H1 (cell line): ENCODE measurements at regions not wholly inside any gene's neighbourhood (a gene's known extent, or its start where the extent isn't known, plus 50 kb on each side); places are given as distances from the start of the nearest gene placed in this dataset.
A peak's percentile ranks its signal among the peaks of the same experiment; 100 is the strongest.

Experiments used
- CTCF ChIA-PET: fragments of 300-600 bp; sonication (Branson Sonifier 250); formaldehyde crosslinking; loops from one replicate; lab custom pipeline; 2021; ENCODE audit not compliant: partially characterized antibody; lab: Charles Lee
- POLR2A ChIA-PET: fragments of 300-600 bp; sonication (Branson Sonifier 250); formaldehyde crosslinking; loops from one replicate; lab custom pipeline; 2021; ENCODE audit warnings: inconsistent platforms; ENCODE audit not compliant: partially characterized antibody; lab: Charles Lee
- DNase-seq, 2 experiments: peaks; one replicate each; pipeline versions ENCODE4 v3.0.0 to v3.0.0-alpha.2; 2010 to 2022; ENCODE audit warnings: low spot score in 2 of 2, low read depth in 1 of 2, mixed read lengths in 1 of 2
- FAIRE-seq: peaks from 2 replicates; lab custom pipeline; 2011; peaks lifted over from hg19 to GRCh38; lab: Jason Lieb, UNC
- H2AFZ ChIP-seq: 2 replicates; pipeline ENCODE4 v1.8.1; 2012; ENCODE audit warnings: low read length, inconsistent platforms
- H2AK5ac ChIP-seq: 2 replicates; pipeline ENCODE4 v1.6.1; 2013; ENCODE audit warnings: low read depth, low read length
- H2BK120ac ChIP-seq: replicated peaks from 2 replicates; pipeline ENCODE3; 2013; ENCODE audit warnings: low read depth, low read length, inconsistent platforms
- H2BK12ac ChIP-seq: 2 replicates; pipeline ENCODE4 v1.6.1; 2013; ENCODE audit warnings: low read depth, low read length
- H2BK15ac ChIP-seq: 2 replicates; pipeline ENCODE4 v1.6.1; 2013; ENCODE audit warnings: low read length
- H2BK20ac ChIP-seq: 2 replicates; pipeline ENCODE4 v1.6.1; 2013; ENCODE audit warnings: low read length
- H2BK5ac ChIP-seq: 2 replicates; pipeline ENCODE4 v1.6.1; 2013; ENCODE audit warnings: low read depth, low read length
- H3K14ac ChIP-seq: 2 replicates; pipeline ENCODE4 v1.6.1; 2013; ENCODE audit warnings: inconsistent platforms; ENCODE audit not compliant: insufficient read length
- H3K18ac ChIP-seq: 2 replicates; pipeline ENCODE4 v1.6.1; 2013; ENCODE audit warnings: low read length; ENCODE audit errors: extremely low read depth
- H3K23ac ChIP-seq: 2 replicates; pipeline ENCODE4 v1.6.1; 2013; ENCODE audit warnings: inconsistent platforms; ENCODE audit not compliant: insufficient read length
- H3K23me2 ChIP-seq: 2 replicates; pipeline ENCODE4 v1.6.1; 2013; ENCODE audit warnings: low read depth, low read length
- H3K27ac ChIP-seq: 2 replicates; pipeline ENCODE4 v1.6.1; 2011; ENCODE audit warnings: low read depth, low read length, inconsistent platforms
- H3K27me3 ChIP-seq, 4 experiments: replicated peaks in 1 of 4; 1 replicate in 1 of 4; 2 replicates in 3 of 4; pipeline versions ENCODE4 v1.6.1 to v1.8.1; 2011 to 2013; ENCODE audit warnings: low read length in 3 of 4, mild to moderate bottlenecking in 3 of 4, inconsistent platforms in 2 of 4, mixed read lengths in 2 of 4, moderate library complexity in 1 of 4; ENCODE audit not compliant: control insufficient read depth in 3 of 4, insufficient read depth in 3 of 4; ENCODE audit errors: extremely low read depth in 1 of 4
- H3K36me3 ChIP-seq, 4 experiments: 2 replicates each; pipeline versions ENCODE4 v1.6.1 to v1.8.1; 2011 to 2013; ENCODE audit warnings: mild to moderate bottlenecking in 4 of 4, low read length in 3 of 4, moderate library complexity in 2 of 4, control low read depth in 1 of 4, inconsistent platforms in 1 of 4; ENCODE audit not compliant: insufficient read depth in 4 of 4, control insufficient read depth in 2 of 4
- H3K4ac ChIP-seq: replicated peaks from 2 replicates; pipeline ENCODE3; 2013; ENCODE audit warnings: low read length, low read depth, mixed read lengths, inconsistent platforms; ENCODE audit not compliant: insufficient read length
- H3K4me1 ChIP-seq, 4 experiments: replicated peaks in 1 of 4; 1 replicate in 1 of 4; 2 replicates in 3 of 4; pipeline versions ENCODE4 v1.6.1 to v1.8.1; 2011 to 2013; ENCODE audit warnings: low read length in 3 of 4, inconsistent platforms in 2 of 4, mixed read lengths in 1 of 4; ENCODE audit not compliant: insufficient read depth in 4 of 4, control insufficient read depth in 3 of 4
- H3K4me2 ChIP-seq, 2 experiments: 2 replicates each; pipeline versions ENCODE4 v1.6.1 to v1.8.1; 2011 to 2013; ENCODE audit warnings: low read depth in 2 of 2, low read length in 2 of 2, control low read depth in 1 of 2, inconsistent platforms in 1 of 2, mild to moderate bottlenecking in 1 of 2; ENCODE audit not compliant: insufficient read depth in 1 of 2
- H3K4me3 ChIP-seq, 4 experiments: fragments of 200-600, 300-600 bp in 1 of 4; sonication (generic), shearing (Covaris generic), sonication (Bioruptor Twin) in 1 of 4; 2 replicates each; pipeline versions ENCODE4 v1.5.1 to v1.8.1; 2011 to 2016; ENCODE audit warnings: low read length in 4 of 4, low read depth in 3 of 4, control low read depth in 2 of 4, inconsistent platforms in 2 of 4, mild to moderate bottlenecking in 2 of 4, mixed read lengths in 1 of 4, moderate library complexity in 1 of 4; ENCODE audit not compliant: insufficient read depth in 2 of 4; ENCODE audit errors: extremely low read depth in 1 of 4
- H3K56ac ChIP-seq: replicated peaks from 2 replicates; pipeline ENCODE3; 2013; ENCODE audit warnings: low read depth, mild to moderate bottlenecking, mixed read lengths, low read length, inconsistent platforms; ENCODE audit not compliant: insufficient read length
- H3K79me1 ChIP-seq: 2 replicates; pipeline ENCODE4 v1.6.1; 2013; ENCODE audit warnings: low read depth, low read length, control low read depth
- H3K79me2 ChIP-seq, 2 experiments: 2 replicates each; pipeline versions ENCODE4 v1.6.1 to v1.8.1; 2012 to 2013; ENCODE audit warnings: low read length in 2 of 2, mild to moderate bottlenecking in 2 of 2, inconsistent platforms in 1 of 2; ENCODE audit not compliant: insufficient read depth in 2 of 2, control insufficient read depth in 1 of 2
- H3K9ac ChIP-seq, 4 experiments: replicated peaks in 1 of 4; 1 replicate in 1 of 4; 2 replicates in 3 of 4; pipeline versions ENCODE4 v1.6.1 to v1.8.1; 2011 to 2013; ENCODE audit warnings: low read depth in 3 of 4, low read length in 3 of 4, control low read depth in 2 of 4, mild to moderate bottlenecking in 2 of 4, moderate library complexity in 2 of 4, inconsistent platforms in 1 of 4; ENCODE audit errors: extremely low read depth in 1 of 4
- H3K9me3 ChIP-seq, 2 experiments: 2 replicates each; pipeline versions ENCODE4 v1.6.1 to v1.8.1; 2012 to 2013; ENCODE audit warnings: mild to moderate bottlenecking in 2 of 2, moderate library complexity in 2 of 2, control low read depth in 1 of 2, inconsistent platforms in 1 of 2, low read depth in 1 of 2, low read length in 1 of 2, mixed read lengths in 1 of 2; ENCODE audit not compliant: insufficient read depth in 2 of 2
- H4K20me1 ChIP-seq, 2 experiments: replicated peaks in 1 of 2; 2 replicates each; pipeline versions ENCODE3 to v1.8.1; 2011 to 2013; ENCODE audit warnings: inconsistent platforms in 2 of 2, low read length in 2 of 2, mild to moderate bottlenecking in 1 of 2; ENCODE audit not compliant: insufficient read depth in 2 of 2, control insufficient read depth in 1 of 2
- H4K5ac ChIP-seq: 2 replicates; pipeline ENCODE4 v1.6.1; 2013; ENCODE audit warnings: low read length, low read depth, mixed read lengths, inconsistent platforms; ENCODE audit not compliant: insufficient read length
- H4K8ac ChIP-seq: 2 replicates; pipeline ENCODE4 v1.8.0; 2013; ENCODE audit warnings: mild to moderate bottlenecking, moderate library complexity, low read length, inconsistent platforms; ENCODE audit not compliant: insufficient read depth; ENCODE audit errors: extremely low read depth
- H4K91ac ChIP-seq: replicated peaks from 2 replicates; pipeline ENCODE3; 2013; ENCODE audit warnings: low read length, mixed read lengths, inconsistent platforms; ENCODE audit not compliant: insufficient read length
- BCL11A ChIP-seq, 2 experiments: IDR thresholded peaks; one replicate each; pipeline ENCODE4 v1.6.1; 2011; ENCODE audit warnings: low read depth in 2 of 2, low read length in 2 of 2, mild to moderate bottlenecking in 2 of 2
- CBX8 ChIP-seq: fragments of 300-800, 300-1000 bp; sonication (generic); IDR thresholded peaks from 2 replicates; pipeline ENCODE4 v1.7.1; 2016; ENCODE audit warnings: low read depth, low read length, borderline replicate concordance
- CHD1 ChIP-seq: IDR thresholded peaks from 2 replicates; pipeline ENCODE4 v1.6.1; 2012; ENCODE audit warnings: low read depth, low read length, improper control_type of control experiment
- EZH2 ChIP-seq: fragments of 200-600 bp; sonication (generic); IDR thresholded peaks from 2 replicates; pipeline ENCODE4 v1.7.1; 2012; ENCODE audit warnings: low read depth, mild to moderate bottlenecking, moderate library complexity, low read length, inconsistent platforms; ENCODE audit not compliant: severe bottlenecking
- FOSL1 ChIP-seq: IDR thresholded peaks from 2 replicates; pipeline ENCODE4 v1.6.1; 2011; ENCODE audit warnings: mild to moderate bottlenecking, low read depth, low read length, moderate library complexity; ENCODE audit not compliant: insufficient read depth
- KDM5A ChIP-seq: fragments of 200-600 bp; IDR thresholded peaks from 2 replicates; pipeline ENCODE4 v1.7.1; 2012; ENCODE audit warnings: mild to moderate bottlenecking, low read length, inconsistent platforms, mixed read lengths
- RXRA ChIP-seq: IDR thresholded peaks from 2 replicates; pipeline ENCODE4 v1.6.1; 2011; ENCODE audit warnings: low read depth, mild to moderate bottlenecking, low read length, moderate library complexity; ENCODE audit not compliant: insufficient read depth
- SIN3A ChIP-seq, 2 experiments: IDR thresholded peaks in 1 of 2; conservative IDR thresholded peaks in 1 of 2; 2 replicates each; pipeline ENCODE4 v1.6.1; 2011 to 2012; ENCODE audit warnings: low read length in 2 of 2, improper control_type of control experiment in 1 of 2, low read depth in 1 of 2, mild to moderate bottlenecking in 1 of 2
- SIRT6 ChIP-seq: IDR thresholded peaks from one replicate; pipeline ENCODE4 v1.7.1; 2012; ENCODE audit warnings: low read length, inconsistent platforms
- SIX5 ChIP-seq: IDR thresholded peaks from 2 replicates; pipeline ENCODE4 v1.6.1; 2011; ENCODE audit warnings: mild to moderate bottlenecking, low read depth, low read length
- SP1 ChIP-seq: IDR thresholded peaks from 2 replicates; pipeline ENCODE4 v1.6.1; 2011; ENCODE audit warnings: low read depth, low read length
- SP2 ChIP-seq: IDR thresholded peaks from 2 replicates; pipeline ENCODE4 v1.6.1; 2012; ENCODE audit warnings: mild to moderate bottlenecking, low read length, inconsistent platforms
- TAF7 ChIP-seq: optimal IDR thresholded peaks from 2 replicates; pipeline ENCODE3; 2011; ENCODE audit warnings: low read depth, mild to moderate bottlenecking, inconsistent platforms, low read length, moderate library complexity, borderline replicate concordance
- WGBS, 2 experiments: shearing (Covaris generic) in 1 of 2; methylation state at CpG; one replicate each; pipeline versions ENCODE4 v1.1.6 to v1.1.7; 2013 to 2015; ENCODE audit warnings: low lambda C conversion rate in 2 of 2, mixed read lengths in 2 of 2, inconsistent platforms in 1 of 2, low coverage in 1 of 2, missing lambda C conversion rate in 1 of 2; ENCODE audit not compliant: insufficient replicate concordance in 2 of 2, insufficient coverage in 1 of 2, insufficient read length in 1 of 2; ENCODE audit errors: extremely low coverage in 1 of 2, missing lambda C conversion rate in 1 of 2; 5-methylcytosine and 5-hydroxymethylcytosine counted together
- TF ChIP-seq, protein P1 (sequence below): IDR thresholded peaks from 2 replicates; pipeline ENCODE4 v1.6.1; 2012; ENCODE audit warnings: inconsistent platforms

DNA sequence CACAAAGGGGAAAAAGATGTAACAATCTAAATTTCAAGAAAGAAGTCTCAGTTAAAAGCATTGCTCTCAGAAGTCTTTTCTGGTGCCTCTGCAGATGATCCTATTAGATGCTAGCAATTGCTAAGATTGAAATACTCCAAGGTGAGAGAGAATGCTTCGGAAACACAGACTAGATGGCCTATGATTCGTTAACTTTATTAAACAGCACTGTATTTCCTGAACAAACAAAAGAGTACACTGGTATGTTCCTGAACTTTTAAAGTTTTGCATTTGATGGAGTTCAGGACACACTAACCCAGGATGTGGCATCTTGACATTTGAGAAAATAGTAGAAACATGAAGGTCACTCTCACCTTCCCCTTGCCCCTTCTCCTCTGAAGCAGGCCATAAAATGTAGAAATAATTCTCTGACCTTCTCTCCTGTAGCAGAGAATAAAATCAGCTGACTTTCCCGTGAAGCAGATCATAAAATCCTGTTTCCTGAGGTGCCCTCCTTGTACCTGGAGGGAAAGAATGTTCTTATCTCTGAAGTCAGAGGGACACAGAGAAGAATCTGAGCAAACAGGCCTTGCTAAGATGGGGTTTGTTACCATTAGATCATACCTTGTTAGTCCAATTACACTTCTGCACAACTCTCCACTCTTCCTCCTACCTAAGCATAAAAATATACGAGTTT is 142.9 kb upstream of the USP25 start:
- Histone ChIP-seq H2AK5ac (no peak overlapping the region), H3K27me3 (no peaks in the 10 kb centered on the region), H3K14ac (no peak overlapping the region), H3K4me2 (no peak overlapping the region), H3K36me3 (no peaks in the 10 kb centered on the region), H3K79me1 (no peaks in the 10 kb centered on the region), H2BK5ac (no peak overlapping the region), H3K4ac (no peak overlapping the region), H4K5ac (no peak overlapping the region), H3K23ac (no peak overlapping the region), H4K91ac (no peak overlapping the region), H3K9me3 (no peaks in the 10 kb centered on the region), H3K4me3 (no peak overlapping the region), H3K56ac (no peak overlapping the region), H3K9ac (no peak overlapping the region), H3K27ac (no peak overlapping the region), H2AFZ (peak overlapping the region; percentile 82; the same call in 1 of the 2 replicates), H4K8ac (no peak overlapping the region), H3K4me1 (no peaks in the 10 kb centered on the region), H3K18ac (no peak overlapping the region), H4K20me1 (no peaks in the 10 kb centered on the region), H2BK20ac (no peak overlapping the region), H2BK12ac (no peak overlapping the region), H3K79me2 (no peaks in the 10 kb centered on the region), H2BK120ac (no peak overlapping the region), H3K23me2 (no peaks in the 10 kb centered on the region), H2BK15ac (no peak overlapping the region)
- WGBS, 2 experiments, result 89% methylated on average over 4 of the region's 4 CpGs; no CpG with 5 or more reads in 1 of the 2 experiments
- DNase-seq, result no peak
- ChIA-PET POLR2A (no interaction called here), CTCF (interaction anchor here (0.8 to 1.1 kb wide), 2 partner anchors 34 to 42 kb away, joined by 4 to 5 read pairs; no protein-coding TSS in a partner anchor)
- no peak for FAIRE-seq
- TF ChIP-seq SP1, result no peak
- no peak for TF ChIP-seq CHD1
- no peak for TF ChIP-seq FOSL1
- TF ChIP-seq SIRT6, result no peak
- no peak for TF ChIP-seq SIN3A (conservative IDR thresholded peaks at IDR 0.05 in 1 of 2, IDR thresholded peaks at IDR 0.05 in 1 of 2; ENCODE audit: low read depth in 1 of 2, low read length in 2 of 2)
- TF ChIP-seq EZH2, result no peak
- TF ChIP-seq RXRA, result no peak
- TF ChIP-seq, protein P1, sequence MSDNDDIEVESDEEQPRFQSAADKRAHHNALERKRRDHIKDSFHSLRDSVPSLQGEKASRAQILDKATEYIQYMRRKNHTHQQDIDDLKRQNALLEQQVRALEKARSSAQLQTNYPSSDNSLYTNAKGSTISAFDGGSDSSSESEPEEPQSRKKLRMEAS, result no peak
- no peak for TF ChIP-seq KDM5A
- no peak for TF ChIP-seq TAF7
- TF ChIP-seq BCL11A (IDR thresholded peaks at IDR 0.05; ENCODE audit: low read depth in 2 of 2, low read length in 2 of 2), result no peak
- no peak for TF ChIP-seq CBX8
- no peak for TF ChIP-seq SP2
- no peak for TF ChIP-seq SIX5
